ENCODE measurements at regions not wholly inside any gene's neighbourhood (a gene's known extent, or its start where the extent isn't known, plus 50 kb on each side); places are given as distances from the start of the nearest gene placed in this dataset.

DNA sequence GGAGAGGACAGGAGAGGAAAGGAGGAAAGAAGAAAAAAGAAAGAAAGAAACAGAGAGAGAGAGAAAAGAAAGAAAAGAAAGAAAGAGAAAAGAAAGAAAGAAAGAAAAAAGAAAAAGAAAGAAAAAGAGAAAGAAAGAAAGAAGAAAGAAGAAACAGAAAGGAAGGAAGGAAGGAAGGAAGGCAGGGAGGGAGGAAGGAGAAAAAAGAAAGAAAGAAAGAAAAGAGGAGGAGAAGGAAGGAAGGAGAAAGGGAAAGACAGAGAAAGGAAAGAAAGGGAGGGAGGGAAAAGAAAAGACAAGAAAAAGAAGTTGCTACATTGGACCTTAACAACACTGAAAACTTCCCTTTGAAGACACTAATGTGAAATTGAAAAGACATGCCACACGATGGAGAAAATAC is 56.6 kb upstream of the CCL2 start:
- H3K27me3 Mint-ChIP-seq (ENCODE audit: unreplicated experiment), result peaks cover 49% of the 10 kb centered on the region
- H3K4me1 Mint-ChIP-seq (ENCODE audit: unreplicated experiment), result peaks cover 2% of the 10 kb centered on the region
- TF ChIP-seq, protein P1, sequence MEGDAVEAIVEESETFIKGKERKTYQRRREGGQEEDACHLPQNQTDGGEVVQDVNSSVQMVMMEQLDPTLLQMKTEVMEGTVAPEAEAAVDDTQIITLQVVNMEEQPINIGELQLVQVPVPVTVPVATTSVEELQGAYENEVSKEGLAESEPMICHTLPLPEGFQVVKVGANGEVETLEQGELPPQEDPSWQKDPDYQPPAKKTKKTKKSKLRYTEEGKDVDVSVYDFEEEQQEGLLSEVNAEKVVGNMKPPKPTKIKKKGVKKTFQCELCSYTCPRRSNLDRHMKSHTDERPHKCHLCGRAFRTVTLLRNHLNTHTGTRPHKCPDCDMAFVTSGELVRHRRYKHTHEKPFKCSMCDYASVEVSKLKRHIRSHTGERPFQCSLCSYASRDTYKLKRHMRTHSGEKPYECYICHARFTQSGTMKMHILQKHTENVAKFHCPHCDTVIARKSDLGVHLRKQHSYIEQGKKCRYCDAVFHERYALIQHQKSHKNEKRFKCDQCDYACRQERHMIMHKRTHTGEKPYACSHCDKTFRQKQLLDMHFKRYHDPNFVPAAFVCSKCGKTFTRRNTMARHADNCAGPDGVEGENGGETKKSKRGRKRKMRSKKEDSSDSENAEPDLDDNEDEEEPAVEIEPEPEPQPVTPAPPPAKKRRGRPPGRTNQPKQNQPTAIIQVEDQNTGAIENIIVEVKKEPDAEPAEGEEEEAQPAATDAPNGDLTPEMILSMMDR (IDR thresholded peaks at IDR 0.05), result no peak

DNA sequence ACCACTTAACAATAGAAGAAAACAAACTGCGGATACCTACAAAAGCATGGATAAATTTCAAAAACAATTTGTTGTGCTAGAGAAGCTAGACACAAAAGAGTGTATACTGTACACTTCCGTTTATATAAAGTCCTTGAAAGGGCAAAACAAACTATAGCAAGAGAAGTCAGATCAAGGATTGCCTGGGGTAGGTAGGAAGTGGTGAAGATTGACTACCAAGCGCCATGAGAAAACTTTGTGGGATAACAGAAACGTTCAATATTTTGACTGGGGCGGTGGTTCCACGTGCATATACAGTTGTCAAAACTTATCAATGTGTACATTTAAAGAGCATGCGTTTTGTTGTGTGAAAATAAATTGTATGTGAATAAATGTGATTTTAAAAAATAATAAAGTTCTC is 55.6 kb upstream of the CCL2 start:
- peaks cover 3% of the 10 kb centered on the region for H3K9me3 Mint-ChIP-seq (ENCODE audit: unreplicated experiment)
- H3K27me3 Mint-ChIP-seq (ENCODE audit: unreplicated experiment), result peaks cover 43% of the 10 kb centered on the region
- H3K4me1 Mint-ChIP-seq (ENCODE audit: unreplicated experiment), result peaks cover 2% of the 10 kb centered on the region
- TF ChIP-seq, protein P1 (IDR thresholded peaks at IDR 0.05), result no peak
- H3K27ac Mint-ChIP-seq (ENCODE audit: unreplicated experiment), result no peak overlapping the region
- H3K36me3 Mint-ChIP-seq (ENCODE audit: unreplicated experiment), result no peaks in the 10 kb centered on the region
- DNase-seq (ENCODE audit: extremely low spot score, unreplicated experiment), result no peak
- no peak overlapping the region for H3K4me3 Mint-ChIP-seq (ENCODE audit: unreplicated experiment)

More for the DNA sequence above, 56.6 kb upstream of the CCL2 start:
- H3K9me3 Mint-ChIP-seq (ENCODE audit: unreplicated experiment), result peaks cover 3% of the 10 kb centered on the region
- H3K4me3 Mint-ChIP-seq (ENCODE audit: unreplicated experiment), result no peak overlapping the region
- H3K36me3 Mint-ChIP-seq (ENCODE audit: unreplicated experiment), result no peaks in the 10 kb centered on the region
- no peak overlapping the region for H3K27ac Mint-ChIP-seq (ENCODE audit: unreplicated experiment)
- DNase-seq (ENCODE audit: extremely low spot score, unreplicated experiment), result no peak

DNA sequence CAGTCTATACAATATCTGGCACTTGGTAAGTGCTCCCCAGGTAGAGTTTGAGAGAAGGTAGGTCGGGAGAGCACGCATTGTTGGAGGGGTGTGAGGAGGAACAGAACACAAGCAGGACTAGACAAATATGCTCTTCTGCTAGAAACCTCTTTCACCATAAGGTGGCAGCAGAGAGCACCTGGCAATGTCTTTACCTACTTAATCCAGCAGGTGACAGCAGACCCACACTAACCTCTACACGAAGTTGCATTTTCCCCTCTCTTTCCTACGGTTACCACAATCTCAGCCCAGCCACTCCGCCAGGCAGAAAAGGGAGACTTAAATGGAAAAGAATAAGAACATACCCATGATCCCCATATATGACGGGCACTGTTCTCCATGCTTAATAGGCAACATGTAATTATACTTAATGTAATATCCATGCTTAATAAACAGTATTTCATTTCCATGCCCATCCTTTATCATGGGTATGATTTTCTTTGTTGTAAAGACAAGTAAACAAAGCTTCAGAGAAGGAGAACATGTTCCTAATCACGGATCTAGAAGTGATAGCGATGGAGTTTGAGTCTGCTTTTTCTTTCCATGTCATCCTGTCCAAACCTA is 55.1 kb upstream of the CCL2 start:
- Mint-ChIP-seq H3K27ac (ENCODE audit: unreplicated experiment) (no peak overlapping the region), H3K36me3 (ENCODE audit: unreplicated experiment) (no peaks in the 10 kb centered on the region), H3K4me1 (ENCODE audit: unreplicated experiment) (peaks cover 2% of the 10 kb centered on the region), H3K27me3 (ENCODE audit: unreplicated experiment) (peaks cover 40% of the 10 kb centered on the region), H3K4me3 (ENCODE audit: unreplicated experiment) (no peak overlapping the region), H3K9me3 (ENCODE audit: unreplicated experiment) (peaks cover 3% of the 10 kb centered on the region)
- TF ChIP-seq, protein P1 (IDR thresholded peaks at IDR 0.05), result peak; percentile 100
- DNase-seq (ENCODE audit: extremely low spot score, unreplicated experiment), result peak; percentile 92

DNA sequence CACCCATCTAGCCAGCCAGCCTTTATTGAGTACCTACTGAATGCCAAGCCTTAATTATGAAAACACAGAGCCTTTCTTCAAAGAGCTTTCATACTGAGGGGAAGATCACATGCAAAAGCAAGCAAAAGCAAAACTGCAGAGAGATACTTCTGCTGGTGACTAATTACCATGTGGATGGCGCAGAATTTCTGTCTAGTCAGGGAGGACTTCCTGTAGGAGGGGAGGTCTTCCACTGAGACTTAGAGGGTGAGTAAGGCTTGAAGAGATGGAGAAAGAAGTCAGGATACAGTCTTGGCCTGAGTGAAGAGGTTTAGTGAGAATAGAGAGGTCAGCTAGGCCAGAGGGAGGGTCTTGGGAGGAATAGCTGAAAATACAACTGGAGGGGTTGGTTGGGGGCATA is 53.9 kb upstream of the CCL2 start:
- Mint-ChIP-seq H3K27me3 (ENCODE audit: unreplicated experiment) (peaks cover 33% of the 10 kb centered on the region), H3K4me1 (ENCODE audit: unreplicated experiment) (peaks cover 5% of the 10 kb centered on the region), H3K4me3 (ENCODE audit: unreplicated experiment) (no peak overlapping the region), H3K27ac (ENCODE audit: unreplicated experiment) (no peak overlapping the region), H3K36me3 (ENCODE audit: unreplicated experiment) (no peaks in the 10 kb centered on the region), H3K9me3 (ENCODE audit: unreplicated experiment) (peaks cover 3% of the 10 kb centered on the region)
- no peak for DNase-seq (ENCODE audit: extremely low spot score, unreplicated experiment)
- TF ChIP-seq, protein P1 (IDR thresholded peaks at IDR 0.05), result no peak

DNA sequence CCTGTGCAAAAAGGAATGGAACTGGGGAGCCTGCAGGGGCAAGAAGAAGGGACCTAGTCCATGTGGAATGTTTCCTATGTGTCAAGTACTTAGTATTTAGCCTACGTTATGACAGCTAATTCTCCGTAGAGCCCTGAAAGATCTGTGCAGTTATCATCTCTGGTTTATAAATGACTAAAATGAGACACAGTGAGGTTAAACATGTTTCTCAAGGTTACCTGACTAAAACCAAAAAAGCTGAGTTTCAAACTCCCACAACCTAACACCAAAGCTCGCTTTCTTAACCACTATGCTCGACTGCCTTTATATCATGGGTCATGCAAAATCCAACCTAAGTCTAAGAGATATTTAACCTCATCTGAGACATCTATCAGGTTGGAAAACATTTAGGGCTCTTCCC is 53.3 kb upstream of the CCL2 start:
- TF ChIP-seq, protein P1 (IDR thresholded peaks at IDR 0.05), result no peak
- H3K27ac Mint-ChIP-seq (ENCODE audit: unreplicated experiment), result no peak overlapping the region
- no peaks in the 10 kb centered on the region for H3K36me3 Mint-ChIP-seq (ENCODE audit: unreplicated experiment)
- H3K27me3 Mint-ChIP-seq (ENCODE audit: unreplicated experiment), result peaks cover 27% of the 10 kb centered on the region
- H3K4me3 Mint-ChIP-seq (ENCODE audit: unreplicated experiment), result no peak overlapping the region
- H3K4me1 Mint-ChIP-seq (ENCODE audit: unreplicated experiment), result peaks cover 7% of the 10 kb centered on the region
- H3K9me3 Mint-ChIP-seq (ENCODE audit: unreplicated experiment), result peaks cover 3% of the 10 kb centered on the region
- no peak for DNase-seq (ENCODE audit: extremely low spot score, unreplicated experiment)

All from osteocyte (in vitro differentiated cells).